K562 (cell line): ENCODE measurements at regions not wholly inside any gene's neighbourhood (a gene's known extent, or its start where the extent isn't known, plus 50 kb on each side); places are given as distances from the start of the nearest gene placed in this dataset.

Source experiments
- ATAC-seq: fragments of 200-7000 bp; cut with Tn5 transposase; 3 replicates; pipeline ENCODE4 v1.9.1; 2020; ENCODE audit warnings: moderate library complexity
- BruUV-seq: library from RNA; stranded (reverse); fragments of 400-500 nt; replicated peaks from 2 replicates; lab custom pipeline; 2021; lab: Mats Ljungman, UMichigan
- CTCF ChIA-PET: fragments of 300-600 bp; formaldehyde crosslinking; extraction: SDS; loops from one replicate; lab custom pipeline; 2021; ENCODE audit warnings: low intra/inter-chr PET ratio; lab: Yijun Ruan, JAX
- POLR2A ChIA-PET: fragments of 300-600, 350-650 bp; sonication (Branson Sonifier 250); formaldehyde crosslinking; extraction: SDS; loops from one replicate; lab custom pipeline; 2021; ENCODE audit warnings: antibody characterized with exemption, inconsistent platforms; lab: Yijun Ruan, JAX
- DNase-seq, 4 experiments: peaks; one replicate each; pipeline versions ENCODE4 v3.0.0 to v3.0.0-alpha.2; 2011 to 2018; ENCODE audit warnings: low spot score in 3 of 4, mixed read lengths in 3 of 4; ENCODE audit errors: extremely low read depth in 1 of 4
- FAIRE-seq: peaks from 2 replicates; lab custom pipeline; 2011; peaks lifted over from hg19 to GRCh38; lab: Jason Lieb, UNC
- H2AFZ ChIP-seq: 2 replicates; pipeline ENCODE4 v1.6.0; 2011; ENCODE audit warnings: low read depth, low read length, control low read depth, inconsistent platforms
- H3K27ac ChIP-seq: fragments of 200-600 bp; 3 replicates; pipeline ENCODE4 v1.8.0; 2011; ENCODE audit warnings: low read depth, mild to moderate bottlenecking, control low read depth, inconsistent platforms, low read length, moderate library complexity, mixed read lengths; ENCODE audit errors: extremely low read depth
- H3K27me3 ChIP-seq, 2 experiments: fragments of 300-600 bp in 1 of 2; 2 replicates in 1 of 2; 3 replicates in 1 of 2; pipeline versions ENCODE4 v1.6.0 to v1.8.0; 2011; ENCODE audit warnings: inconsistent platforms in 2 of 2, low read length in 2 of 2, mild to moderate bottlenecking in 1 of 2, mixed read lengths in 1 of 2, moderate library complexity in 1 of 2; ENCODE audit not compliant: control insufficient read depth in 2 of 2, insufficient read depth in 2 of 2
- H3K36me3 ChIP-seq: fragments of 300-600 bp; 3 replicates; pipeline ENCODE4 v1.8.0; 2011; ENCODE audit warnings: mild to moderate bottlenecking, low read length, inconsistent platforms; ENCODE audit not compliant: control insufficient read depth, insufficient read depth
- H3K4me1 ChIP-seq, 2 experiments: fragments of 200-600 bp in 1 of 2; replicated peaks in 1 of 2; 2 replicates in 1 of 2; 3 replicates in 1 of 2; pipeline versions ENCODE4 v1.5.1 to v1.8.0; 2011; ENCODE audit warnings: inconsistent platforms in 2 of 2, low read length in 2 of 2, mild to moderate bottlenecking in 1 of 2, mixed read lengths in 1 of 2, moderate library complexity in 1 of 2; ENCODE audit not compliant: control insufficient read depth in 2 of 2, insufficient read depth in 2 of 2
- H3K4me2 ChIP-seq: 2 replicates; pipeline ENCODE4 v1.6.1; 2011; ENCODE audit warnings: low read length, control low read depth, inconsistent platforms, mixed read lengths; ENCODE audit not compliant: insufficient read depth
- H3K4me3 ChIP-seq: fragments of 200-600 bp; sonication (generic), shearing (Covaris generic); 2 replicates; pipeline ENCODE4 v1.5.1; 2016; ENCODE audit warnings: control low read depth, inconsistent platforms
- H3K79me2 ChIP-seq: fragments of 200-600 bp; 3 replicates; pipeline ENCODE4 v1.8.0; 2011; ENCODE audit warnings: low read length, inconsistent platforms; ENCODE audit not compliant: control insufficient read depth, insufficient read depth
- H3K9ac ChIP-seq, 2 experiments: 2 replicates each; pipeline versions ENCODE4 v1.6.0 to v1.6.1; 2011; ENCODE audit warnings: low read depth in 2 of 2, low read length in 2 of 2, control low read depth in 1 of 2, inconsistent platforms in 1 of 2, mild to moderate bottlenecking in 1 of 2, mixed read lengths in 1 of 2; ENCODE audit not compliant: insufficient read depth in 1 of 2
- H3K9me1 ChIP-seq: one replicate; pipeline ENCODE4 v1.6.0; 2011; ENCODE audit warnings: inconsistent platforms, mild to moderate bottlenecking, low read length, moderate library complexity; ENCODE audit not compliant: control insufficient read depth, insufficient read depth
- H3K9me3 ChIP-seq: replicated peaks from 2 replicates; pipeline ENCODE4 v1.5.1; 2011; ENCODE audit warnings: low read depth, low read length, inconsistent platforms; ENCODE audit not compliant: control insufficient read depth, insufficient read depth
- H4K20me1 ChIP-seq: replicated peaks from 2 replicates; pipeline ENCODE4 v1.6.1; 2011; ENCODE audit warnings: low read length, inconsistent platforms, mixed read lengths; ENCODE audit not compliant: control insufficient read depth, insufficient read depth
- BACH1 ChIP-seq: fragments of 200-800 bp; sonication (Bioruptor generic); IDR thresholded peaks from 2 replicates; pipeline ENCODE4 v1.6.1; 2016; ENCODE audit warnings: missing genetic modification characterization, missing compliant biosample characterization
- DMBX1 ChIP-seq: fragments of 250-450 bp; sonication (Bioruptor Pico); IDR thresholded peaks from 2 replicates; pipeline ENCODE4 v1.8.0; 2022; ENCODE audit warnings: inconsistent platforms, mild to moderate bottlenecking, moderate library complexity, borderline replicate concordance
- KDM1A ChIP-seq, 2 experiments: fragments of 450-650 bp; IDR thresholded peaks; 2 replicates each; pipeline ENCODE4 v1.6.1; 2016; ENCODE audit warnings: mild to moderate bottlenecking in 2 of 2
- LCOR ChIP-seq: sonication (generic); formaldehyde crosslinking; IDR thresholded peaks from 2 replicates; pipeline ENCODE4 v1.8.0; 2022; ENCODE audit warnings: mild to moderate bottlenecking, missing genetic modification reagents
- NR3C1 ChIP-seq: sonication (generic); formaldehyde crosslinking; IDR thresholded peaks from 2 replicates; pipeline ENCODE4 v1.8.1; 2022; ENCODE audit warnings: missing genetic modification reagents
- ZFPM2 ChIP-seq: fragments of 250-450 bp; sonication (Bioruptor Pico); IDR thresholded peaks from 2 replicates; pipeline ENCODE4 v1.5.1; 2022; ENCODE audit warnings: mild to moderate bottlenecking
- ZNF174 ChIP-seq: fragments of 250-450 bp; sonication (Bioruptor Pico); IDR thresholded peaks from 2 replicates; pipeline ENCODE4 v1.4.0; 2020; ENCODE audit warnings: mild to moderate bottlenecking
- ZNF644 ChIP-seq: fragments of 200-800 bp; sonication (Bioruptor generic); IDR thresholded peaks from 2 replicates; pipeline ENCODE4 v1.6.1; 2016; ENCODE audit warnings: low read depth, missing genetic modification characterization, missing compliant biosample characterization
- ZNF766 ChIP-seq: fragments of 200-800 bp; sonication (Bioruptor generic); conservative IDR thresholded peaks from 2 replicates; pipeline ENCODE4 v1.6.1; 2016; ENCODE audit warnings: missing genetic modification characterization, missing compliant biosample characterization
- WGBS: fragments of 100-300 bp; shearing (Covaris generic); methylation state at CpG from one replicate; pipeline ENCODE4 v1.1.6; 2016; ENCODE audit warnings: low coverage, mixed read lengths; ENCODE audit not compliant: insufficient coverage; ENCODE audit errors: missing lambda C conversion rate; 5-methylcytosine and 5-hydroxymethylcytosine counted together
- in situ Hi-C: fragments of 300-500 bp; cut with MboI; formaldehyde crosslinking; loops from 4 replicates; pipeline ENCODE4 v1.15.0; 2018; ENCODE audit warnings: inconsistent platforms, mixed read lengths
- intact Hi-C: fragments of 100-400 bp; cut with micrococcal nuclease; formaldehyde crosslinking; loops from 2 replicates; pipeline ENCODE4 v1.14.2; 2022
- TF ChIP-seq, protein P1 (sequence below), 2 experiments: fragments of 450-650 bp; conservative IDR thresholded peaks; 2 replicates each; pipeline ENCODE4 v1.6.1; 2017; ENCODE audit warnings: mild to moderate bottlenecking in 2 of 2, moderate library complexity in 2 of 2
- TF ChIP-seq, protein P2 (sequence below): fragments of 450-650 bp; formaldehyde crosslinking; conservative IDR thresholded peaks from 2 replicates; pipeline ENCODE4 v1.4.0; 2022; ENCODE audit warnings: mild to moderate bottlenecking, missing genetic modification characterization
- TF ChIP-seq, protein P3 (sequence below): fragments of 250-450 bp; sonication (Bioruptor Pico); IDR thresholded peaks from 2 replicates; pipeline ENCODE4 v1.9.0; 2021; ENCODE audit warnings: mild to moderate bottlenecking, inconsistent platforms

GRCh38 chr19:27859689-27860088 lies 1353.3 kb downstream of the UQCRFS1 start (continued):
- TF ChIP-seq, protein P1, sequence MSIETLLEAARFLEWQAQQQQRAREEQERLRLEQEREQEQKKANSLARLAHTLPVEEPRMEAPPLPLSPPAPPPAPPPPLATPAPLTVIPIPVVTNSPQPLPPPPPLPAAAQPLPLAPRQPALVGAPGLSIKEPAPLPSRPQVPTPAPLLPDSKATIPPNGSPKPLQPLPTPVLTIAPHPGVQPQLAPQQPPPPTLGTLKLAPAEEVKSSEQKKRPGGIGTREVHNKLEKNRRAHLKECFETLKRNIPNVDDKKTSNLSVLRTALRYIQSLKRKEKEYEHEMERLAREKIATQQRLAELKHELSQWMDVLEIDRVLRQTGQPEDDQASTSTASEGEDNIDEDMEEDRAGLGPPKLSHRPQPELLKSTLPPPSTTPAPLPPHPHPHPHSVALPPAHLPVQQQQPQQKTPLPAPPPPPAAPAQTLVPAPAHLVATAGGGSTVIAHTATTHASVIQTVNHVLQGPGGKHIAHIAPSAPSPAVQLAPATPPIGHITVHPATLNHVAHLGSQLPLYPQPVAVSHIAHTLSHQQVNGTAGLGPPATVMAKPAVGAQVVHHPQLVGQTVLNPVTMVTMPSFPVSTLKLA (conservative IDR thresholded peaks at IDR 0.05) = no peak
- no peak for TF ChIP-seq DMBX1 (CRISPR knock-in tag)
- TF ChIP-seq ZFPM2 (CRISPR knock-in tag) = no peak
- no peak for TF ChIP-seq BACH1
- TF ChIP-seq KDM1A (IDR thresholded peaks at IDR 0.05) = no peak
- TF ChIP-seq ZNF766 (CRISPR knock-in tag) = no peak
- no peak for TF ChIP-seq ZNF174 (CRISPR knock-in tag)

GRCh38 chr19:27858981-27859581 lies 1353.9 kb downstream of the UQCRFS1 start:
- no peak for DNase-seq
- no TSS peak for BruUV-seq
- POLR2A ChIA-PET = no interaction called here

More at GRCh38 chr19:27858981-27859581, 1353.9 kb downstream of the UQCRFS1 start:
- TF ChIP-seq NR3C1 (CRISPR knock-in tag) = no peak
- TF ChIP-seq, protein P2, sequence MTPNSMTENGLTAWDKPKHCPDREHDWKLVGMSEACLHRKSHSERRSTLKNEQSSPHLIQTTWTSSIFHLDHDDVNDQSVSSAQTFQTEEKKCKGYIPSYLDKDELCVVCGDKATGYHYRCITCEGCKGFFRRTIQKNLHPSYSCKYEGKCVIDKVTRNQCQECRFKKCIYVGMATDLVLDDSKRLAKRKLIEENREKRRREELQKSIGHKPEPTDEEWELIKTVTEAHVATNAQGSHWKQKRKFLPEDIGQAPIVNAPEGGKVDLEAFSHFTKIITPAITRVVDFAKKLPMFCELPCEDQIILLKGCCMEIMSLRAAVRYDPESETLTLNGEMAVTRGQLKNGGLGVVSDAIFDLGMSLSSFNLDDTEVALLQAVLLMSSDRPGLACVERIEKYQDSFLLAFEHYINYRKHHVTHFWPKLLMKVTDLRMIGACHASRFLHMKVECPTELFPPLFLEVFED (CRISPR knock-in tag) = no peak
- TF ChIP-seq, protein P3, sequence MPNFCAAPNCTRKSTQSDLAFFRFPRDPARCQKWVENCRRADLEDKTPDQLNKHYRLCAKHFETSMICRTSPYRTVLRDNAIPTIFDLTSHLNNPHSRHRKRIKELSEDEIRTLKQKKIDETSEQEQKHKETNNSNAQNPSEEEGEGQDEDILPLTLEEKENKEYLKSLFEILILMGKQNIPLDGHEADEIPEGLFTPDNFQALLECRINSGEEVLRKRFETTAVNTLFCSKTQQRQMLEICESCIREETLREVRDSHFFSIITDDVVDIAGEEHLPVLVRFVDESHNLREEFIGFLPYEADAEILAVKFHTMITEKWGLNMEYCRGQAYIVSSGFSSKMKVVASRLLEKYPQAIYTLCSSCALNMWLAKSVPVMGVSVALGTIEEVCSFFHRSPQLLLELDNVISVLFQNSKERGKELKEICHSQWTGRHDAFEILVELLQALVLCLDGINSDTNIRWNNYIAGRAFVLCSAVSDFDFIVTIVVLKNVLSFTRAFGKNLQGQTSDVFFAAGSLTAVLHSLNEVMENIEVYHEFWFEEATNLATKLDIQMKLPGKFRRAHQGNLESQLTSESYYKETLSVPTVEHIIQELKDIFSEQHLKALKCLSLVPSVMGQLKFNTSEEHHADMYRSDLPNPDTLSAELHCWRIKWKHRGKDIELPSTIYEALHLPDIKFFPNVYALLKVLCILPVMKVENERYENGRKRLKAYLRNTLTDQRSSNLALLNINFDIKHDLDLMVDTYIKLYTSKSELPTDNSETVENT (CRISPR knock-in tag) = no peak
- no peak for TF ChIP-seq ZNF644 (tag)
- no peak for TF ChIP-seq LCOR (CRISPR knock-in tag)
- CTCF ChIA-PET = no interaction called here
- no peak for FAIRE-seq
- Histone ChIP-seq H3K36me3 (no peaks in the 10 kb centered on the region), H3K9ac (no peak overlapping the region), H3K4me1 (no peaks in the 10 kb centered on the region), H3K9me3 (no peaks in the 10 kb centered on the region), H3K27ac (no peak overlapping the region), H2AFZ (no peak overlapping the region), H3K4me2 (no peak overlapping the region), H3K4me3 (no peak overlapping the region), H3K27me3 (no peaks in the 10 kb centered on the region), H3K9me1 (no peaks in the 10 kb centered on the region), H3K79me2 (no peaks in the 10 kb centered on the region), H4K20me1 (no peaks in the 10 kb centered on the region)
- ATAC-seq = no peak
- intact Hi-C loops = no loop called here
- WGBS = 1% methylated on average over 7 of the region's 7 CpGs
- in situ Hi-C loops = no loop called here
